ENCODE measurements at regions not wholly inside any gene's neighbourhood (a gene's known extent, or its start where the extent isn't known, plus 50 kb on each side); places are given as distances from the start of the nearest gene placed in this dataset.

DNA sequence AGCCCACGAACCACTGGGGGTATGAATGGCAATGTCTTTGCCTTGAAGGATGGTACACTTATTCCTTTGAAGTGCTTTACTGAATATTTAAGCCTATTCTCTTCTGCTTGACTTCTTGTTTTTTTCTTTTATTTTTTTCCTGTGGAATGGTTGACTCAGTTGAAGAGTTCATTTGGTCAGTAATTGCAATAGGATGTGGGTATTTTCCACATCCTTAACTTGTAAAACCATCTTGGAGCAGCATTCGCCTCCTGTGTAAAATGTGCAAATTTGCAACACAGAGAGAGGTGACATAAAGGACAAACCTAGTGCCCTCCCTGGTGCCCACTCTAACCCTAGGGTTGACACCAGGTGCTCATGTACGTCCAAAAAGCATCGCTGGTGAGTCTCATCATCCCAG lies 347.0 kb downstream of the GATA3 start:
- TF ChIP-seq EZH2 (IDR thresholded peaks at IDR 0.05; ENCODE audit: borderline replicate concordance) (no peak), EZH2phosphoT487 (IDR thresholded peaks at IDR 0.05; ENCODE audit: low read depth, severe bottlenecking, unreplicated experiment) (no peak)
- TF ChIP-seq, protein P1, sequence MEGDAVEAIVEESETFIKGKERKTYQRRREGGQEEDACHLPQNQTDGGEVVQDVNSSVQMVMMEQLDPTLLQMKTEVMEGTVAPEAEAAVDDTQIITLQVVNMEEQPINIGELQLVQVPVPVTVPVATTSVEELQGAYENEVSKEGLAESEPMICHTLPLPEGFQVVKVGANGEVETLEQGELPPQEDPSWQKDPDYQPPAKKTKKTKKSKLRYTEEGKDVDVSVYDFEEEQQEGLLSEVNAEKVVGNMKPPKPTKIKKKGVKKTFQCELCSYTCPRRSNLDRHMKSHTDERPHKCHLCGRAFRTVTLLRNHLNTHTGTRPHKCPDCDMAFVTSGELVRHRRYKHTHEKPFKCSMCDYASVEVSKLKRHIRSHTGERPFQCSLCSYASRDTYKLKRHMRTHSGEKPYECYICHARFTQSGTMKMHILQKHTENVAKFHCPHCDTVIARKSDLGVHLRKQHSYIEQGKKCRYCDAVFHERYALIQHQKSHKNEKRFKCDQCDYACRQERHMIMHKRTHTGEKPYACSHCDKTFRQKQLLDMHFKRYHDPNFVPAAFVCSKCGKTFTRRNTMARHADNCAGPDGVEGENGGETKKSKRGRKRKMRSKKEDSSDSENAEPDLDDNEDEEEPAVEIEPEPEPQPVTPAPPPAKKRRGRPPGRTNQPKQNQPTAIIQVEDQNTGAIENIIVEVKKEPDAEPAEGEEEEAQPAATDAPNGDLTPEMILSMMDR (IDR thresholded peaks at IDR 0.05; ENCODE audit: poor library complexity), result no peak
- DNase-seq (ENCODE audit: low spot score), result no peak
- Histone ChIP-seq H3K4me1 (ENCODE audit: insufficient read depth) (no peaks in the 10 kb centered on the region), H3K36me3 (replicated peaks; ENCODE audit: insufficient read depth, low read depth) (no peaks in the 10 kb centered on the region), H3K4me3 (no peak overlapping the region), H3K9me2 (replicated peaks; ENCODE audit: insufficient read depth) (no peaks in the 10 kb centered on the region), H3K27ac (no peak overlapping the region), H3K27me3 (no peaks in the 10 kb centered on the region), H3K4me2 (no peak overlapping the region), H4K20me1 (ENCODE audit: insufficient read depth, poor library complexity, severe bottlenecking) (no peaks in the 10 kb centered on the region), H3K79me2 (no peaks in the 10 kb centered on the region), H2AFZ (no peak overlapping the region), H3K9me3 (ENCODE audit: low read depth) (no peaks in the 10 kb centered on the region)
- WGBS (ENCODE audit: low lambda C conversion rate, missing lambda C conversion rate), result 85% methylated on average over 4 of the region's 4 CpGs

DNA sequence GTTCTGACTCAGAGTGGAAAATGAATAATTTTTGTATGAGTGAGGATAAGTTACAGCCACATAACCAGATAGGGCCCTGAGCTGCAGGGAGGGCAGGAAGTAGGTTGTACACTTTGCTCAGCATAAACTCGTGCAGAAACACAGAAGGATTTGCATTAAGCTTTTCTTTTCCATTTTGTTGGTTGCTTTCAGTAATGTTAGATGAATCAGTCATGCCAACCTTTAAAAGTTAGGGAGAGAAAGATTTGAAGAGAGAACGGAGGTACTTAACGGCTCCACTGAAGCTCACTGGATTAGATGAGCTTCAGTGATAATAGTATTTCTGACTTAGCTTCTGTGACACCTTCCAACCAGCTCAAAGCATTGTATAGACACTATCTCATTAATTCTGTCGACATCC lies 348.1 kb downstream of the GATA3 start:
- Histone ChIP-seq H3K9me2 (replicated peaks; ENCODE audit: insufficient read depth) (no peaks in the 10 kb centered on the region), H2AFZ (no peak overlapping the region), H3K4me2 (no peak overlapping the region), H3K9me3 (ENCODE audit: low read depth) (no peaks in the 10 kb centered on the region), H4K20me1 (ENCODE audit: insufficient read depth, poor library complexity, severe bottlenecking) (no peaks in the 10 kb centered on the region), H3K4me3 (no peak overlapping the region), H3K4me1 (ENCODE audit: insufficient read depth) (no peaks in the 10 kb centered on the region), H3K27ac (no peak overlapping the region), H3K36me3 (replicated peaks; ENCODE audit: insufficient read depth, low read depth) (no peaks in the 10 kb centered on the region), H3K27me3 (no peaks in the 10 kb centered on the region), H3K79me2 (no peaks in the 10 kb centered on the region)
- WGBS (ENCODE audit: low lambda C conversion rate, missing lambda C conversion rate), result 39% methylated on average over 4 of the region's 4 CpGs
- DNase-seq (ENCODE audit: low spot score), result no peak
- TF ChIP-seq EZH2phosphoT487 (IDR thresholded peaks at IDR 0.05; ENCODE audit: low read depth, severe bottlenecking, unreplicated experiment) (no peak), EZH2 (IDR thresholded peaks at IDR 0.05; ENCODE audit: borderline replicate concordance) (no peak)
- TF ChIP-seq, protein P1 (IDR thresholded peaks at IDR 0.05; ENCODE audit: poor library complexity), result no peak

DNA sequence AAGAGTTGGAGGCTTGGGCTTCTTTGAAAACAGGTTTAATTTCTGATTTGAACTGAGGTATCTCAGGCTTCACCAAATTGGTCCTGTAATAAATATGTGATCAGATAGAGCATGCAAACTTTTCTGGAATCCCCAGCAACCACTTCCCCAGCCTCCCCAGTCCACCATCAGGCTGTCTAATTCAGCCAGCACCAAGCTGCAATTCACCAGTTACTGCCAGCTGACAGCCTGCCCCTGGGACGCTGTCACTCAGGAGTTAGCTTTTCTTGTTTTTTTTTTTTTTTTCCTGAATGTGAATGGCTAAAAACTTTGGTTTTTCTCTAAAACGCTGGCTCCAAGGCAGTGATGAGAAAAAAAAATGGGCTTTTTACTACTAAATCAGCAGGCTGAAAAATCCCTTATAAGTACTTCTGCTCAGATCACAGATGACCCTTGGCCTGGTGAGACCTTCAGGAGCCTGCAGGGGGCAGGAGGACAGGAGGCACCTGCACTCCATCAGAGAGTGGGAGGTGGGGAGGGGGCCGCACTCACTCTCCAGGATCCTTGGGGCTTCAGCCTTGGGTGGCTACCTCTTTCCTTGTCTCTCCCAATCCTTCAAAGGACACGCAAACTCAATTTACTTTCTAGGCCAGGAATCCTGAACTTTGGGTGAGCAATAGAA lies 349.4 kb downstream of the GATA3 start:
- Histone ChIP-seq H3K36me3 (replicated peaks; ENCODE audit: insufficient read depth, low read depth) (no peaks in the 10 kb centered on the region), H3K79me2 (no peaks in the 10 kb centered on the region), H3K9me2 (replicated peaks; ENCODE audit: insufficient read depth) (no peaks in the 10 kb centered on the region), H4K20me1 (ENCODE audit: insufficient read depth, poor library complexity, severe bottlenecking) (no peaks in the 10 kb centered on the region), H2AFZ (no peak overlapping the region), H3K4me1 (ENCODE audit: insufficient read depth) (no peaks in the 10 kb centered on the region), H3K4me3 (no peak overlapping the region), H3K4me2 (no peak overlapping the region), H3K9me3 (ENCODE audit: low read depth) (no peaks in the 10 kb centered on the region), H3K27ac (no peak overlapping the region), H3K27me3 (no peaks in the 10 kb centered on the region)
- DNase-seq (ENCODE audit: low spot score), result no peak
- TF ChIP-seq EZH2 (IDR thresholded peaks at IDR 0.05; ENCODE audit: borderline replicate concordance) (no peak), EZH2phosphoT487 (IDR thresholded peaks at IDR 0.05; ENCODE audit: low read depth, severe bottlenecking, unreplicated experiment) (no peak)
- TF ChIP-seq, protein P1 (IDR thresholded peaks at IDR 0.05; ENCODE audit: poor library complexity), result no peak
- WGBS (ENCODE audit: low lambda C conversion rate, missing lambda C conversion rate), result 66% methylated on average over 4 of the region's 4 CpGs
